ENCODE measurements at regions not wholly inside any gene's neighbourhood (a gene's known extent, or its start where the extent isn't known, plus 50 kb on each side); places are given as distances from the start of the nearest gene placed in this dataset.

- intact Hi-C loops (cut with micrococcal nuclease; ENCODE audit: unreplicated experiment) (no loop called here), in situ Hi-C loops (cut with MboI) (no loop called here)
- Histone ChIP-seq H3K9ac (ENCODE audit: control insufficient read depth, insufficient read depth, low read length) (no peak overlapping the region), H3K36me3 (ENCODE audit: control insufficient read depth in 2 of 2, insufficient read depth in 2 of 2, low read length in 1 of 2) (no peaks in the 10 kb centered on the region), H4K20me1 (ENCODE audit: control insufficient read depth, insufficient read depth) (no peaks in the 10 kb centered on the region), H3K4me1 (ENCODE audit: control insufficient read depth, insufficient read depth, low read length) (no peaks in the 10 kb centered on the region), H3K9me3 (replicated peaks; ENCODE audit: control insufficient read depth, insufficient read depth, low read length) (no peaks in the 10 kb centered on the region), H2AFZ (ENCODE audit: control insufficient read depth, low read depth, low read length) (no peak overlapping the region), H3K4me2 (ENCODE audit: control insufficient read depth, insufficient read depth) (no peak overlapping the region), H3K4me3 (no peak overlapping the region), H3K79me2 (ENCODE audit: control insufficient read depth, insufficient read depth, low read length) (no peaks in the 10 kb centered on the region), H3K27ac (ENCODE audit: control insufficient read depth, insufficient read depth) (no peak overlapping the region), H3K27me3 (replicated peaks in 1 of 2; ENCODE audit: control insufficient read depth in 2 of 2, insufficient read depth in 2 of 2, low read length in 1 of 2) (no peaks in the 10 kb centered on the region)
- FAIRE-seq, result no peak
- TF ChIP-seq NFIC (IDR thresholded peaks at IDR 0.05; ENCODE audit: low read depth, low read length), result no peak
- peak; percentile 58 for TF ChIP-seq NR2F1 (conservative IDR thresholded peaks at IDR 0.05)
- ChIA-PET SMC1A (ENCODE audit: uncharacterized antibody, unreplicated experiment) (interaction anchor here (0.7 kb wide), 1 partner anchor 893 kb away, joined by 3 read pairs; no protein-coding TSS in a partner anchor), POLR2A (no interaction called here), RAD21 (ENCODE audit: unreplicated experiment) (interaction anchor here (1.1 kb wide), 1 partner anchor 11 kb away, joined by 3 read pairs; no protein-coding TSS in a partner anchor), CTCF (interaction anchor here (1.0 to 1.6 kb wide), 2 partner anchors 23 to 56 kb away, joined by 3 to 4 read pairs; no protein-coding TSS in a partner anchor)
- no TSS peak for BruUV-seq (replicated peaks)
- no peak; the same call in 2 of the 3 replicates for ATAC-seq
- WGBS (ENCODE audit: insufficient coverage, insufficient replicate concordance, low lambda C conversion rate, missing lambda C conversion rate), result 69% methylated on average over 1 of the region's 1 CpG
- DNase-seq (ENCODE audit: low read depth, low spot score), result no peak
Observed at GRCh38 chr2:193528458-193528857, 1333.7 kb upstream of the TMEFF2 start.

- Histone ChIP-seq H3K36me3 (ENCODE audit: control insufficient read depth in 2 of 2, insufficient read depth in 2 of 2, low read length in 1 of 2) (no peaks in the 10 kb centered on the region), H2AFZ (ENCODE audit: control insufficient read depth, low read depth, low read length) (no peak overlapping the region), H4K20me1 (ENCODE audit: control insufficient read depth, insufficient read depth) (no peaks in the 10 kb centered on the region), H3K4me1 (ENCODE audit: control insufficient read depth, insufficient read depth, low read length) (no peaks in the 10 kb centered on the region), H3K4me2 (ENCODE audit: control insufficient read depth, insufficient read depth) (no peak overlapping the region), H3K27ac (ENCODE audit: control insufficient read depth, insufficient read depth) (no peak overlapping the region), H3K4me3 (no peak overlapping the region), H3K9ac (ENCODE audit: control insufficient read depth, insufficient read depth, low read length) (no peak overlapping the region), H3K9me3 (replicated peaks; ENCODE audit: control insufficient read depth, insufficient read depth, low read length) (no peaks in the 10 kb centered on the region), H3K79me2 (ENCODE audit: control insufficient read depth, insufficient read depth, low read length) (no peaks in the 10 kb centered on the region), H3K27me3 (replicated peaks in 1 of 2; ENCODE audit: control insufficient read depth in 2 of 2, insufficient read depth in 2 of 2, low read length in 1 of 2) (no peaks in the 10 kb centered on the region)
- intact Hi-C loops (cut with micrococcal nuclease; ENCODE audit: unreplicated experiment) (no loop called here), in situ Hi-C loops (cut with MboI) (no loop called here)
- TF ChIP-seq PBX3 (IDR thresholded peaks at IDR 0.05; ENCODE audit: insufficient replicate concordance, low read depth, low read length) (no peak), BHLHE40 (IDR thresholded peaks at IDR 0.05; ENCODE audit: borderline replicate concordance in 1 of 2, low read depth in 2 of 2, low read length in 1 of 2) (peak in 1 of 2 experiments; percentile 7; a peak in 1 of 4 replicates), ZNF622 (IDR thresholded peaks at IDR 0.05) (no peak), SIN3A (IDR thresholded peaks at IDR 0.05; ENCODE audit: low read depth, low read length) (no peak), NFYB (IDR thresholded peaks at IDR 0.05; ENCODE audit: insufficient read depth, low read depth, low read length) (no peak), GATAD2B (conservative IDR thresholded peaks at IDR 0.05; ENCODE audit: low read depth) (no peak), SREBF1 (IDR thresholded peaks at IDR 0.05; ENCODE audit: low read length) (no peak)
- ATAC-seq (peak; percentile 46), FAIRE-seq (no peak), DNase-seq (ENCODE audit: low read depth, low spot score) (no peak)
- ChIA-PET POLR2A (interaction anchor here (0.5 kb wide), 1 partner anchor 180 kb away, joined by 7 read pairs; no protein-coding TSS in a partner anchor), SMC1A (ENCODE audit: uncharacterized antibody, unreplicated experiment) (interaction anchor here (0.7 to 1.2 kb wide), 5 partner anchors 15 to 77 kb away, joined by 3 to 5 read pairs (median 3); no protein-coding TSS in a partner anchor), CTCF (interaction anchor here (1.1 to 1.6 kb wide), 2 partner anchors 18 to 57 kb away, joined by 4 read pairs; no protein-coding TSS in a partner anchor), RAD21 (ENCODE audit: unreplicated experiment) (interaction anchor here (1.0 kb wide), 1 partner anchor 36 kb away, joined by 6 read pairs; no protein-coding TSS in a partner anchor)
- WGBS (ENCODE audit: insufficient coverage, insufficient replicate concordance, low lambda C conversion rate, missing lambda C conversion rate), result 3% methylated on average over 3 of the region's 3 CpGs
- BruUV-seq (replicated peaks), result no TSS peak
Observed at GRCh38 chr2:193527146-193527545, 1332.4 kb upstream of the TMEFF2 start.

All from GM12878 (cell line).